NCI-H128 (cell line): ENCODE measurements at regions not wholly inside any gene's neighbourhood (a gene's known extent, or its start where the extent isn't known, plus 50 kb on each side); places are given as distances from the start of the nearest gene placed in this dataset.
"Not testable (repeated sequence)": the region's sequence is repeated elsewhere in the genome, so short reads cannot be mapped to it uniquely, and the experiment has no call there.

Experiments used
- DNase-seq: peaks from one replicate; lab custom pipeline; 2025; ENCODE audit not compliant: unreplicated experiment; lab: John Stamatoyannopoulos, UW

- no peak for DNase-seq
Measured at GRCh38 chr2:192570788-192571187, 376.1 kb upstream of the TMEFF2 start.

GRCh38 chr2:192566863-192567262 lies 372.1 kb upstream of the TMEFF2 start:
- no peak for DNase-seq

- DNase-seq: no peak
Measured at GRCh38 chr2:192560326-192560725, 365.6 kb upstream of the TMEFF2 start.

- no peak for DNase-seq
Measured at GRCh38 chr2:192559587-192559986, 364.9 kb upstream of the TMEFF2 start.

- no peak for DNase-seq
Measured at GRCh38 chr2:192558637-192559036, 363.9 kb upstream of the TMEFF2 start.

GRCh38 chr2:192555740-192556139 lies 361.0 kb upstream of the TMEFF2 start:
- no peak for DNase-seq

- DNase-seq: no peak
Measured at GRCh38 chr2:192551760-192552159, 357.0 kb upstream of the TMEFF2 start.

- no peak for DNase-seq
Measured at GRCh38 chr2:192546565-192546964, 351.8 kb upstream of the TMEFF2 start.

- DNase-seq: no peak
Measured at GRCh38 chr2:192544371-192544955, 349.7 kb upstream of the TMEFF2 start.

GRCh38 chr2:192542148-192543066 lies 347.7 kb upstream of the TMEFF2 start:
- DNase-seq: not testable (repeated sequence)

GRCh38 chr2:192539306-192539705 lies 344.6 kb upstream of the TMEFF2 start:
- DNase-seq: no peak

GRCh38 chr2:192536922-192537624 lies 342.3 kb upstream of the TMEFF2 start:
- no peak for DNase-seq

GRCh38 chr2:192535956-192536921 lies 341.5 kb upstream of the TMEFF2 start:
- no peak for DNase-seq

GRCh38 chr2:192534072-192534471 lies 339.3 kb upstream of the TMEFF2 start:
- DNase-seq: no peak

GRCh38 chr2:192524642-192525251 lies 330.0 kb upstream of the TMEFF2 start:
- DNase-seq: not testable (repeated sequence)

- DNase-seq: not testable (repeated sequence)
Measured at GRCh38 chr2:192524214-192524613, 329.5 kb upstream of the TMEFF2 start.

GRCh38 chr2:192515937-192516336 lies 321.2 kb upstream of the TMEFF2 start:
- DNase-seq: no peak

GRCh38 chr2:192513575-192513974 lies 318.8 kb upstream of the TMEFF2 start:
- no peak for DNase-seq

- not testable (repeated sequence) for DNase-seq
Measured at GRCh38 chr2:192507836-192508450, 313.2 kb upstream of the TMEFF2 start.
